IMR-90 (cell line): ENCODE measurements at regions not wholly inside any gene's neighbourhood (a gene's known extent, or its start where the extent isn't known, plus 50 kb on each side); places are given as distances from the start of the nearest gene placed in this dataset.

Source experiments
- ATAC-seq: fragments of 200-7000 bp; cut with Tn5 transposase; 2 replicates; pipeline ENCODE4 v1.9.1; 2020; ENCODE audit warnings: low read depth, mild to moderate bottlenecking, moderate library complexity
- BruUV-seq: library from RNA; stranded (reverse); fragments of 400-500 nt; replicated peaks from 2 replicates; lab custom pipeline; 2021; lab: Mats Ljungman, UMichigan
- CTCF ChIA-PET: fragments of 300-600 bp; formaldehyde crosslinking; extraction: SDS; loops from one replicate; lab custom pipeline; 2021; ENCODE audit warnings: antibody characterized with exemption; lab: Yijun Ruan, JAX
- POLR2A ChIA-PET: fragments of 300-600 bp; sonication (Branson Sonifier 250); formaldehyde crosslinking; loops from one replicate; lab custom pipeline; 2022; ENCODE audit warnings: antibody characterized with exemption; ENCODE audit not compliant: unreplicated experiment; lab: Charles Lee
- DNase-seq: peaks from one replicate; pipeline ENCODE4 v3.0.0; 2013
- H2AFZ ChIP-seq: replicated peaks from 2 replicates; pipeline ENCODE3; 2013; ENCODE audit warnings: low read length, mild to moderate bottlenecking; ENCODE audit not compliant: poor library complexity
- H2AK5ac ChIP-seq: 2 replicates; pipeline ENCODE4 v1.6.1; 2013; ENCODE audit warnings: low read depth, low read length, inconsistent platforms
- H2AK9ac ChIP-seq: replicated peaks from 2 replicates; pipeline ENCODE3; 2013; ENCODE audit warnings: mild to moderate bottlenecking, low read depth, low read length, moderate library complexity; ENCODE audit not compliant: poor library complexity
- H2BK120ac ChIP-seq: 2 replicates; pipeline ENCODE4 v1.6.1; 2013; ENCODE audit warnings: low read depth, low read length, inconsistent platforms
- H2BK15ac ChIP-seq: 3 replicates; pipeline ENCODE4 v1.6.1; 2013; ENCODE audit warnings: low read depth, low read length, inconsistent platforms
- H2BK20ac ChIP-seq: 2 replicates; pipeline ENCODE4 v1.6.1; 2013; ENCODE audit warnings: low read depth, mild to moderate bottlenecking, inconsistent platforms, low read length, moderate library complexity
- H2BK5ac ChIP-seq: 2 replicates; pipeline ENCODE4 v1.6.1; 2013; ENCODE audit warnings: mild to moderate bottlenecking, low read depth, low read length, inconsistent platforms; ENCODE audit not compliant: poor library complexity, severe bottlenecking
- H3K14ac ChIP-seq: replicated peaks from 2 replicates; pipeline ENCODE4 v1.6.1; 2013; ENCODE audit warnings: low read depth, low read length, inconsistent platforms
- H3K18ac ChIP-seq: 2 replicates; pipeline ENCODE4 v1.6.1; 2013; ENCODE audit warnings: low read depth, low read length, control low read depth
- H3K23ac ChIP-seq: 2 replicates; pipeline ENCODE4 v1.6.1; 2013; ENCODE audit warnings: low read depth, low read length, inconsistent platforms
- H3K27ac ChIP-seq: 2 replicates; pipeline ENCODE4 v1.5.1; 2013; ENCODE audit warnings: mild to moderate bottlenecking, control low read depth, low read length; ENCODE audit not compliant: insufficient read depth
- H3K27me3 ChIP-seq: 2 replicates; pipeline ENCODE4 v1.6.1; 2013; ENCODE audit warnings: low read length; ENCODE audit not compliant: control insufficient read depth, insufficient read depth
- H3K36me3 ChIP-seq: 2 replicates; pipeline ENCODE4 v1.6.1; 2013; ENCODE audit warnings: low read length, mixed read lengths; ENCODE audit not compliant: control insufficient read depth, insufficient read depth
- H3K4ac ChIP-seq: 2 replicates; pipeline ENCODE4 v1.6.1; 2013; ENCODE audit warnings: low read depth, low read length, inconsistent platforms
- H3K4me1 ChIP-seq: 2 replicates; pipeline ENCODE4 v1.6.1; 2013; ENCODE audit warnings: low read length, mixed read lengths; ENCODE audit not compliant: control insufficient read depth, insufficient read depth
- H3K4me2 ChIP-seq: 2 replicates; pipeline ENCODE4 v1.6.1; 2013; ENCODE audit warnings: low read depth, mild to moderate bottlenecking, control low read depth, low read length, moderate library complexity
- H3K4me3 ChIP-seq: 2 replicates; pipeline ENCODE4 v1.5.1; 2013; ENCODE audit warnings: low read depth, mild to moderate bottlenecking, control low read depth, low read length, moderate library complexity; ENCODE audit not compliant: insufficient read depth
- H3K56ac ChIP-seq: 2 replicates; pipeline ENCODE4 v1.6.1; 2013; ENCODE audit warnings: low read length, inconsistent platforms; ENCODE audit not compliant: insufficient read depth; ENCODE audit errors: extremely low read depth
- H3K79me1 ChIP-seq, 2 experiments: 2 replicates each; pipeline ENCODE4 v1.6.1; 2013; ENCODE audit warnings: low read length in 2 of 2, inconsistent platforms in 1 of 2, low read depth in 1 of 2
- H3K9ac ChIP-seq: 2 replicates; pipeline ENCODE4 v1.6.1; 2013; ENCODE audit warnings: low read depth, low read length, control low read depth
- H3K9me1 ChIP-seq: 2 replicates; pipeline ENCODE4 v1.6.1; 2013; ENCODE audit warnings: low read length, inconsistent platforms; ENCODE audit not compliant: insufficient read depth
- H3K9me3 ChIP-seq: 2 replicates; pipeline ENCODE4 v1.6.1; 2013; ENCODE audit warnings: low read length; ENCODE audit not compliant: control insufficient read depth, insufficient read depth
- H4K20me1 ChIP-seq: 2 replicates; pipeline ENCODE4 v1.6.1; 2013; ENCODE audit warnings: low read length, inconsistent platforms; ENCODE audit not compliant: insufficient read depth
- H4K5ac ChIP-seq: 2 replicates; pipeline ENCODE4 v1.6.1; 2013; ENCODE audit warnings: mild to moderate bottlenecking, low read depth, low read length, control low read depth
- H4K8ac ChIP-seq, 2 experiments: 2 replicates each; pipeline ENCODE4 v1.6.1; 2013; ENCODE audit warnings: low read depth in 2 of 2, low read length in 2 of 2, control low read depth in 1 of 2, inconsistent platforms in 1 of 2
- H4K91ac ChIP-seq: 2 replicates; pipeline ENCODE4 v1.6.1; 2013; ENCODE audit warnings: low read depth, low read length, inconsistent platforms; ENCODE audit not compliant: insufficient read depth
- BHLHE40 ChIP-seq: fragments of 150-350 bp; IDR thresholded peaks from 2 replicates; pipeline ENCODE4 v1.6.1; 2016; ENCODE audit warnings: mild to moderate bottlenecking, low read depth, low read length
- CEBPB ChIP-seq: IDR thresholded peaks from 2 replicates; pipeline ENCODE4 v1.6.1; 2012; ENCODE audit warnings: low read depth, low read length, improper control_type of control experiment
- CHD1 ChIP-seq: IDR thresholded peaks from 2 replicates; pipeline ENCODE4 v1.6.1; 2012; ENCODE audit warnings: low read depth, low read length, improper control_type of control experiment
- FOS ChIP-seq: fragments of 150-350 bp; IDR thresholded peaks from 2 replicates; pipeline ENCODE4 v1.6.1; 2016; ENCODE audit warnings: low read depth, low read length
- MAFK ChIP-seq: IDR thresholded peaks from 2 replicates; pipeline ENCODE4 v1.6.1; 2012; ENCODE audit warnings: low read depth, low read length, improper control_type of control experiment
- MAZ ChIP-seq: IDR thresholded peaks from 2 replicates; pipeline ENCODE4 v1.6.1; 2012; ENCODE audit warnings: low read depth, mild to moderate bottlenecking, low read length, improper control_type of control experiment, moderate library complexity, borderline replicate concordance
- MXI1 ChIP-seq: IDR thresholded peaks from 2 replicates; pipeline ENCODE4 v1.6.1; 2012; ENCODE audit warnings: low read depth, mild to moderate bottlenecking, low read length, moderate library complexity, borderline replicate concordance
- NFE2L2 ChIP-seq: fragments of 150-350 bp; IDR thresholded peaks from 2 replicates; pipeline ENCODE4 v1.6.1; 2016; ENCODE audit warnings: low read depth, mild to moderate bottlenecking, low read length
- POLR2A ChIP-seq: IDR thresholded peaks from 2 replicates; pipeline ENCODE4 v1.6.1; 2012; ENCODE audit warnings: mild to moderate bottlenecking, low read depth, low read length
- RAD21 ChIP-seq: IDR thresholded peaks from 2 replicates; pipeline ENCODE4 v1.6.1; 2012; ENCODE audit warnings: low read length, improper control_type of control experiment
- RCOR1 ChIP-seq: IDR thresholded peaks from 2 replicates; pipeline ENCODE4 v1.6.1; 2012; ENCODE audit warnings: mild to moderate bottlenecking, low read length, improper control_type of control experiment; ENCODE audit not compliant: insufficient replicate concordance
- RFX5 ChIP-seq: IDR thresholded peaks from 2 replicates; pipeline ENCODE4 v1.8.0; 2012; ENCODE audit warnings: low read depth, mild to moderate bottlenecking, low read length, moderate library complexity
- SMC3 ChIP-seq: fragments of 150-350 bp; IDR thresholded peaks from 2 replicates; pipeline ENCODE4 v1.6.1; 2016; ENCODE audit warnings: low read depth, mild to moderate bottlenecking, antibody characterized with exemption, low read length, moderate library complexity
- WGBS, 2 experiments: methylation state at CpG; one replicate each; pipeline versions ENCODE4 v1.1.5 to v1.1.7; 2013; ENCODE audit warnings: missing lambda C conversion rate in 2 of 2; ENCODE audit not compliant: insufficient read length in 1 of 2; ENCODE audit errors: extremely low coverage in 2 of 2; 5-methylcytosine and 5-hydroxymethylcytosine counted together
- dilution Hi-C: fragments of 300-500 bp; cut with HindIII; formaldehyde crosslinking; loops from one replicate; pipeline ENCODE4 v1.14.3; 2018; ENCODE audit warnings: low sequenced_read_pairs; ENCODE audit not compliant: unreplicated experiment
- in situ Hi-C: fragments of 300-500 bp; cut with MboI; formaldehyde crosslinking; loops from 3 replicates; pipeline ENCODE4 v1.14.3; 2019; ENCODE audit warnings: low sequenced_read_pairs, inconsistent platforms, mixed read lengths
- intact Hi-C: fragments of 100-400 bp; cut with micrococcal nuclease; formaldehyde crosslinking; loops from 2 replicates; pipeline ENCODE4 v1.10.0; 2022
- TF ChIP-seq, protein P1 (sequence below): conservative IDR thresholded peaks from 2 replicates; pipeline ENCODE4 v1.5.1; 2012; ENCODE audit warnings: mild to moderate bottlenecking, low read depth, low read length, improper control_type of control experiment
- TF ChIP-seq, protein P2 (sequence below): fragments of 150-350 bp; IDR thresholded peaks from 2 replicates; pipeline ENCODE4 v1.6.1; 2017; ENCODE audit warnings: mild to moderate bottlenecking, antibody characterized with exemption, low read length, low read depth
- TF ChIP-seq, protein P3 (sequence below): fragments of 150-350 bp; IDR thresholded peaks from 2 replicates; pipeline ENCODE4 v1.6.1; 2016; ENCODE audit warnings: low read depth, mild to moderate bottlenecking, low read length, moderate library complexity, borderline replicate concordance

DNA sequence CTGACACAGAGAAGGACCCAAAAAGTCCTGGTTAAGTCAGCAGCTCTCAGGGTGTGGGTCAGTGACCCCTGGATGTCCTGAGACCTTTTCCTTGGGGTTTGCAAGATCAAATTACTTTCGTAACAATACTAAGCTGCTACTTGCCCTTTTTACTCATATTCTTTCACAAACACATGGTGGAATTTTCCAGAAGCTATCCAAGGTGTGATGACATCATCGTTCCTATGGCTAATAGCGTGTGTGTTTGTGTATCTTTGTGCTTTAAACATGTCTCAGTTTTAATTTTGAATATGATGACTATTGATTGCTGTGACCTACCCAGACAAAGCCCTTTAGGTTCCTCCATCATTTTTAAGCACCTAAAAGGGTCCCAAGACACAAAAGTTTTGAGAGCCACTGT lies 176.2 kb downstream of the PHETA1 start:
- H2AK5ac ChIP-seq: no peak overlapping the region
- no peak overlapping the region for H2BK120ac ChIP-seq
- POLR2A ChIA-PET: no interaction called here
- H4K5ac ChIP-seq: no peak overlapping the region
- intact Hi-C loops: no loop called here
- H2AFZ ChIP-seq: no peak overlapping the region
- no peak overlapping the region for H3K18ac ChIP-seq
- no peak for ATAC-seq
- H3K27me3 ChIP-seq: peaks cover 3% of the 10 kb centered on the region
- dilution Hi-C loops: no loop called here
- in situ Hi-C loops: no loop called here
- no peak for DNase-seq
- no peak overlapping the region for H3K27ac ChIP-seq
- H4K91ac ChIP-seq: no peak overlapping the region
- CTCF ChIA-PET: no interaction called here
- no peak overlapping the region for H3K23ac ChIP-seq
- H3K79me1 ChIP-seq: no peaks in the 10 kb centered on the region
- H3K4me2 ChIP-seq: no peak overlapping the region
- TF ChIP-seq, protein P1, sequence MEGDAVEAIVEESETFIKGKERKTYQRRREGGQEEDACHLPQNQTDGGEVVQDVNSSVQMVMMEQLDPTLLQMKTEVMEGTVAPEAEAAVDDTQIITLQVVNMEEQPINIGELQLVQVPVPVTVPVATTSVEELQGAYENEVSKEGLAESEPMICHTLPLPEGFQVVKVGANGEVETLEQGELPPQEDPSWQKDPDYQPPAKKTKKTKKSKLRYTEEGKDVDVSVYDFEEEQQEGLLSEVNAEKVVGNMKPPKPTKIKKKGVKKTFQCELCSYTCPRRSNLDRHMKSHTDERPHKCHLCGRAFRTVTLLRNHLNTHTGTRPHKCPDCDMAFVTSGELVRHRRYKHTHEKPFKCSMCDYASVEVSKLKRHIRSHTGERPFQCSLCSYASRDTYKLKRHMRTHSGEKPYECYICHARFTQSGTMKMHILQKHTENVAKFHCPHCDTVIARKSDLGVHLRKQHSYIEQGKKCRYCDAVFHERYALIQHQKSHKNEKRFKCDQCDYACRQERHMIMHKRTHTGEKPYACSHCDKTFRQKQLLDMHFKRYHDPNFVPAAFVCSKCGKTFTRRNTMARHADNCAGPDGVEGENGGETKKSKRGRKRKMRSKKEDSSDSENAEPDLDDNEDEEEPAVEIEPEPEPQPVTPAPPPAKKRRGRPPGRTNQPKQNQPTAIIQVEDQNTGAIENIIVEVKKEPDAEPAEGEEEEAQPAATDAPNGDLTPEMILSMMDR: no peak
- TF ChIP-seq MAFK: no peak
- no peak for TF ChIP-seq RAD21
- TF ChIP-seq, protein P2, sequence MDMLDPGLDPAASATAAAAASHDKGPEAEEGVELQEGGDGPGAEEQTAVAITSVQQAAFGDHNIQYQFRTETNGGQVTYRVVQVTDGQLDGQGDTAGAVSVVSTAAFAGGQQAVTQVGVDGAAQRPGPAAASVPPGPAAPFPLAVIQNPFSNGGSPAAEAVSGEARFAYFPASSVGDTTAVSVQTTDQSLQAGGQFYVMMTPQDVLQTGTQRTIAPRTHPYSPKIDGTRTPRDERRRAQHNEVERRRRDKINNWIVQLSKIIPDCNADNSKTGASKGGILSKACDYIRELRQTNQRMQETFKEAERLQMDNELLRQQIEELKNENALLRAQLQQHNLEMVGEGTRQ: no peak
- TF ChIP-seq MXI1: no peak
- no peak for TF ChIP-seq CHD1
- TF ChIP-seq RCOR1: no peak
- no peak for TF ChIP-seq SMC3
- no peak for TF ChIP-seq BHLHE40
- TF ChIP-seq, protein P3, sequence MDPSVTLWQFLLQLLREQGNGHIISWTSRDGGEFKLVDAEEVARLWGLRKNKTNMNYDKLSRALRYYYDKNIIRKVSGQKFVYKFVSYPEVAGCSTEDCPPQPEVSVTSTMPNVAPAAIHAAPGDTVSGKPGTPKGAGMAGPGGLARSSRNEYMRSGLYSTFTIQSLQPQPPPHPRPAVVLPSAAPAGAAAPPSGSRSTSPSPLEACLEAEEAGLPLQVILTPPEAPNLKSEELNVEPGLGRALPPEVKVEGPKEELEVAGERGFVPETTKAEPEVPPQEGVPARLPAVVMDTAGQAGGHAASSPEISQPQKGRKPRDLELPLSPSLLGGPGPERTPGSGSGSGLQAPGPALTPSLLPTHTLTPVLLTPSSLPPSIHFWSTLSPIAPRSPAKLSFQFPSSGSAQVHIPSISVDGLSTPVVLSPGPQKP: no peak
- TF ChIP-seq FOS: no peak
- TF ChIP-seq POLR2A: no peak
- TF ChIP-seq CEBPB: no peak
- no peak for TF ChIP-seq NFE2L2
- no peak for TF ChIP-seq RFX5
- TF ChIP-seq MAZ: no peak
- no peak overlapping the region for H3K56ac ChIP-seq
- no peak overlapping the region for H3K14ac ChIP-seq
- no peak overlapping the region for H3K9ac ChIP-seq
- no peaks in the 10 kb centered on the region for H3K36me3 ChIP-seq
- no TSS peak for BruUV-seq
- H2BK15ac ChIP-seq: no peak overlapping the region
- no peak overlapping the region for H2BK20ac ChIP-seq
- H3K9me3 ChIP-seq: no peaks in the 10 kb centered on the region
- no CpG with 5 or more reads among the region's 3 CpGs for WGBS, 2 experiments
- no peak overlapping the region for H3K4ac ChIP-seq
- no peak overlapping the region for H2AK9ac ChIP-seq
- no peaks in the 10 kb centered on the region for H3K9me1 ChIP-seq
- H3K4me3 ChIP-seq: no peak overlapping the region
- no peak overlapping the region for H2BK5ac ChIP-seq
- no peaks in the 10 kb centered on the region for H3K4me1 ChIP-seq
- no peak overlapping the region for H4K8ac ChIP-seq
- H4K20me1 ChIP-seq: no peaks in the 10 kb centered on the region
